Lung (tissue), 11 donors: ENCODE measurements at regions not wholly inside any gene's neighbourhood (a gene's known extent, or its start where the extent isn't known, plus 50 kb on each side); places are given as distances from the start of the nearest gene placed in this dataset.

Experiments used
- ATAC-seq: fragments of 200-7000 bp; cut with Tn5 transposase; one replicate; pipeline ENCODE4 v1.9.1; 2020; ENCODE audit warnings: moderate number of reproducible peaks; ENCODE audit not compliant: insufficient read depth, low FRiP score
- DNase-seq, 3 donors: peaks; one replicate each; pipeline ENCODE4 v3.0.0-alpha.2; 2013 to 2017
- H3K27ac ChIP-seq, 2 donors: one replicate each; pipeline ENCODE4 v1.5.1; 2013; ENCODE audit warnings: mild to moderate bottlenecking in 2 of 2, moderate library complexity in 2 of 2, control low read depth in 1 of 2, inconsistent platforms in 1 of 2, low read depth in 1 of 2, low read length in 1 of 2
- H3K27me3 ChIP-seq, 3 donors: one replicate each; pipeline ENCODE4 v1.5.1; 2013; ENCODE audit warnings: low read length in 2 of 3; ENCODE audit not compliant: control insufficient read depth in 3 of 3, insufficient read depth in 3 of 3
- H3K36me3 ChIP-seq, 4 donors: one replicate each; pipeline ENCODE4 v1.5.1; 2013; ENCODE audit warnings: low read length in 4 of 4, mild to moderate bottlenecking in 1 of 4, moderate library complexity in 1 of 4; ENCODE audit not compliant: control insufficient read depth in 4 of 4, insufficient read depth in 4 of 4
- H3K4me1 ChIP-seq, 5 donors: one replicate each; pipeline ENCODE4 v1.5.1; 2013; ENCODE audit warnings: low read length in 5 of 5, mild to moderate bottlenecking in 2 of 5, moderate library complexity in 1 of 5; ENCODE audit not compliant: control insufficient read depth in 5 of 5, insufficient read depth in 5 of 5
- H3K4me3 ChIP-seq: one replicate; pipeline ENCODE4 v1.5.1; 2013; ENCODE audit warnings: mild to moderate bottlenecking, control low read depth, moderate library complexity
- H3K9ac ChIP-seq, 2 donors: one replicate each; pipeline ENCODE4 v1.5.1; 2013; ENCODE audit warnings: low read length in 2 of 2, control low read depth in 1 of 2; ENCODE audit not compliant: insufficient read depth in 1 of 2
- H3K9me3 ChIP-seq, 4 donors: one replicate each; pipeline ENCODE4 v1.5.1; 2013; ENCODE audit warnings: low read length in 3 of 4, mild to moderate bottlenecking in 1 of 4, moderate library complexity in 1 of 4; ENCODE audit not compliant: control insufficient read depth in 4 of 4, insufficient read depth in 3 of 4
- CTCF ChIP-seq: IDR thresholded peaks from 2 replicates; pipeline ENCODE4 v1.5.1; 2012; ENCODE audit warnings: mild to moderate bottlenecking; ENCODE audit errors: control extremely low read depth, extremely low read depth
- WGBS, 2 donors: extraction: QIAGEN DNeasy Blood & Tissue Kit; methylation state at CpG; one replicate each; pipeline ENCODE4 v1.1.7; 2013; 5-methylcytosine and 5-hydroxymethylcytosine counted together
- donor health status: control.
- donor health status: control.
- donor health status: Bipolar disorder and iron deficiency.
- donor health status: healthy.
- donor health status: DM: yes; HTN: yes; CAD: no.

- H3K27me3 ChIP-seq = peaks cover 0 to 2% (median 0%) of the 10 kb centered on the region in 3 donors
- WGBS, 2 donors = 52 to 63% methylated on average over 51 of the region's 51 CpGs
- H3K36me3 ChIP-seq = no peaks in the 10 kb centered on the region
- no peaks in the 10 kb centered on the region for H3K4me1 ChIP-seq
- H3K9me3 ChIP-seq = peaks cover 0 to 8% (median 0%) of the 10 kb centered on the region in 4 donors
- no peak for TF ChIP-seq CTCF
- DNase-seq = no peak
- H3K9ac ChIP-seq = no peak overlapping the region
- no peak overlapping the region for H3K27ac ChIP-seq
- no peak overlapping the region for H3K4me3 ChIP-seq
- no peak for ATAC-seq
Observed at GRCh38 chr2:129587426-129588064, 391.9 kb upstream of the RAB6C start.

DNA sequence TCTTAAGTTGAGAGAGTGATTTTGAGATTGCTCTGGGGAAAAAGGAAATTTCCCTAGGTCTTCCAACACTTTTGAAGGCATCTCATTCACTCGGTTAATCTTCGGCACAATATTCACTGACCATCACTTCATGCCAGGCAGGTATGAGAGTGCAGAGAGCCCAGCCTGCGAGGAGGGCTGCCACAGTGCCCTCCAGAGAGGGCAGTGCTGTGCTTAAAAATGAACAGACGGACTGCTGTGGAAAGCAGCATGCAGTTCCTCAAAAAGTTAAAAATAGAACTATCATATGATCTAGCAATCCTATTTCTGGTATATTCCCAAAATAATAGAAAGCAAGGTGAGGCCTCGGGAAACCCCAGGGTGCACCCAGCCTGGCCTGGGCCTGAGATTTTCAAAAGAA is 374.9 kb upstream of the RAB6C start:
- Histone ChIP-seq H3K27me3 (no peaks in the 10 kb centered on the region), H3K27ac (no peak overlapping the region), H3K36me3 (no peaks in the 10 kb centered on the region), H3K9ac (no peak overlapping the region), H3K9me3 (peaks cover 0 to 12% (median under 1%) of the 10 kb centered on the region in 4 donors), H3K4me3 (no peak overlapping the region), H3K4me1 (no peaks in the 10 kb centered on the region)
- WGBS, 2 donors = 61 to 75% methylated on average over 5 of the region's 5 CpGs
- TF ChIP-seq CTCF = no peak
- ATAC-seq (no peak), DNase-seq (no peak)

- DNase-seq (peak in 1 of 3 donors; percentile 2), ATAC-seq (no peak)
- Histone ChIP-seq H3K27me3 (no peaks in the 10 kb centered on the region), H3K9me3 (peaks cover 0 to 12% (median under 1%) of the 10 kb centered on the region in 4 donors), H3K27ac (no peak overlapping the region), H3K9ac (no peak overlapping the region), H3K36me3 (no peaks in the 10 kb centered on the region), H3K4me3 (no peak overlapping the region), H3K4me1 (no peaks in the 10 kb centered on the region)
- whole genome bisulfite sequencing, 2 donors = 63 to 69% methylated on average over 6 of the region's 6 CpGs
- TF ChIP-seq CTCF = no peak
Observed at GRCh38 chr2:129605646-129606045, 373.8 kb upstream of the RAB6C start.
